GM19238 (cell line): ENCODE measurements at regions not wholly inside any gene's neighbourhood (a gene's known extent, or its start where the extent isn't known, plus 50 kb on each side); places are given as distances from the start of the nearest gene placed in this dataset.
"Not testable (repeated sequence)": the region's sequence is repeated elsewhere in the genome, so short reads cannot be mapped to it uniquely, and the experiment has no call there.

ENCODE experiments used
- DNase-seq: peaks from one replicate; pipeline ENCODE4 v3.0.0; 2011; ENCODE audit warnings: low spot score; ENCODE audit not compliant: insufficient read length

- DNase-seq: no peak
Measured at GRCh38 chr7:156515911-156516790, 124.4 kb upstream of the RNF32 start.

GRCh38 chr7:156514851-156515250 is 125.7 kb upstream of the RNF32 start:
- no peak for DNase-seq

DNA sequence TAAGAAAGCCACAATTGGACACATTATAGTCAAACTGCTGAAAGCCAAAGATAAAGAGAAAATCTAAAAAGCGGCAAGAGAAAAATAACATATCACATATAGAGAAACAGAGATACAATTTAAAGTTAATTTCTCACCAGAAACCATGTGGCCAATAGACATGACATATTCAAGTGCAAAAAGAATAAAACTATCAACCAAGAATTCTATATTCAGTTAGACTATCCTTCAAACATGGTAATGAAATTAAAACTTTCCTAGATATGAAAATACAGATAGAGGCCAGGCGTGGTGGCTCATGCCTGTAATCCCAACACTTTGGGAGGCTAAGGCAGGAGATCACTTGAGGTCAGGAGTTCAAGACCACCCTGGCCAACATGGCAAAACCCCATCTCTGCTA is 129.1 kb upstream of the RNF32 start:
- no peak for DNase-seq

DNA sequence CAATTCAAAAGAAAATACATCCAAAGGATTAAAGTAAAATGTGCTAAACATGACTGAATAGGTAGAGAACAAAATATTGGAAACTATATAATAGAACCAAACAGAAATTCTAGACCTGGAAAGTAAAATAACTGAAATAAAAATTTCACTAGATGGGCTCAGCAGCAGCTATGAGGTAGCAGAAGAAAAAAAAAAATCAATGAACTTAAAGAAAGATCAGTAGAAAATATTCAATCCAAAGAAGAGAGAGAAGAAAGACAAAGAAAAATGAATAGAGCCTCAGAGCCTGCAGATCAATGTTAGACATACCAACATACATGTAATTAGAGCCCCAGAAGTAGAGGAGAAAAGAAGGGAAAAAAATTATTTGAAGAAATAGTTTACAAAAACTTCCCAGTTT is 129.6 kb upstream of the RNF32 start:
- no peak for DNase-seq

GRCh38 chr7:156509216-156509615 is 131.4 kb upstream of the RNF32 start:
- DNase-seq: no peak

- no peak for DNase-seq
Measured at GRCh38 chr7:156505876-156506275, 134.7 kb upstream of the RNF32 start.

- no peak for DNase-seq
Measured at GRCh38 chr7:156504687-156505545, 135.7 kb upstream of the RNF32 start.

- no peak for DNase-seq
Measured at GRCh38 chr7:156504006-156504405, 136.6 kb upstream of the RNF32 start.

GRCh38 chr7:156503196-156503595 is 137.4 kb upstream of the RNF32 start:
- DNase-seq: no peak

GRCh38 chr7:156501815-156502214 is 138.8 kb upstream of the RNF32 start:
- DNase-seq: not testable (repeated sequence)

DNA sequence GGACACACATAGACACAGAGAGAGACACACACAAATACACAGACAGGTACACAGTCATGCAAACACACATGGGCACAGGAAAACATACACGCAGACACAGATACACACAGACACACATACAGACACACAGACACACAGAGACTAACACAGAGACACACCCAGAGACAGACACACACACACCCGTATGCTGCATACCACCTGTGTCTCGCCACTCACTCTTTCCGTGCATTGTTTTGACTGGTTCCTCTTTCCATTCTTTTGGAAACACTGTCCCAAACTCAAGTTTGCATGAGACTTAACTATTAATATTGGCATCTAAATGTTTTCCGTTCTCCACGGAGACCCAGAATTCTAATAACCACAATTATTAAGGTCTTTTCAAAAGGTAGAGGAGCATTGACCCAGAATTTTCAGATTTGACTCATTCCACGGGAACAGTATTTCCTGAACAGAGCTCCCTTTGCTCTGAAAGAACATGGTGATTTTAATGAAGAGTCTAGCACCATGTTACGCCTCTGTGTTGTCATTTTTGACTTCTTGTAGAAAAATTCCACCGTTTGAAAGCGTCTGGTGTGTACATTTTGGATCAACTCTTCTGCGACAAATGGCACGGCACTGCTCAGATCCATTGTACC is 141.2 kb upstream of the RNF32 start:
- DNase-seq: no peak

DNA sequence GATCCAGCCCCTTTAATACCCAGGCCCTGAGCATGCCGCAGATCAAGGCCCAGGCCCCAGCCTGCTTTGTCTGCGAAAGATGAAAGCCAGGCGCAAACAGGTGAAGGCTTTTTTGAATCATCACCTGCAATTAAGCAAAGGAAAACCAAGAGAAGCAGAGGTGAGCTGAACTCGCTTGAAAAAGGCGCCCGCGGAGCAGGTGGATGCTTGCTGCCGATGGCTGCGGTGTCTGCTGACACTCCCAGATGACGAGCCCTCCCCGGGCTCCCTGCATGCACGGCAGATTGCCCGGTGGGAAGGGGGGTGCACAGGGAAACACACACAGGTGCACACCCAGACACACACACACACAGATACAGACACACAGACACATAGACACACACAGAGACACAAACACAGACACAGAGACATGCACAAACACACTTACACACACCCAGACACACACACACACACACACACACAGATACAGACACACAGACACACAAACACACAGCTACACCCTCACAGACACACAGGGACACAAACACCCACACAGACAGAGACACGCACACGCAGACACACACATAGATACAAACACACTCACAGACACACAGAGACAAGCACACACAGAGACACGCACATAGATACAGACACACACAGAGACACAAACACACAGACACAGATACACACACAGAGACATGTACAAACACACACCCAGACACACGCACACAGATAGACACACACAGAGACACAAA is 142.6 kb upstream of the RNF32 start:
- no peak for DNase-seq

GRCh38 chr7:156496865-156497264 is 143.7 kb upstream of the RNF32 start:
- DNase-seq: no peak

GRCh38 chr7:156496363-156496769 is 144.2 kb upstream of the RNF32 start:
- DNase-seq: no peak

DNA sequence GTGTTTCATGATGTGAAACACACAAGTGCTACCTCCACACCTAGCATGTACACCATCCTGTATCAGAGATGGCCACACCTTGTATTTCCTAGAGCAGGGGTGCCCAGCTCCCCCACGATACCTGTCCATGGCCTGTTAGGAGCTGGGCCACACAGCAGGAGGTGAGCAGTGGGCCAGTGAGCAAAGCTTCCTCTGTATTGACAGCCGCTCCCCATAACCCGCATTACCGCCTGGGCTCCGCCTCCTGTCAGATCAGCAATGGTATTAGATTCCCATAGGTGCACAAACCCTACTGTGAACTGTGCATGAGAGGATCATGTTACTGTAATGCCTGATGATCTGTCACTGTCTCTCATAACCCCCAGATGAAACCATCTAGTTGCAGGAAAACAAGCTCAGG is 145.6 kb upstream of the RNF32 start:
- no peak for DNase-seq

DNA sequence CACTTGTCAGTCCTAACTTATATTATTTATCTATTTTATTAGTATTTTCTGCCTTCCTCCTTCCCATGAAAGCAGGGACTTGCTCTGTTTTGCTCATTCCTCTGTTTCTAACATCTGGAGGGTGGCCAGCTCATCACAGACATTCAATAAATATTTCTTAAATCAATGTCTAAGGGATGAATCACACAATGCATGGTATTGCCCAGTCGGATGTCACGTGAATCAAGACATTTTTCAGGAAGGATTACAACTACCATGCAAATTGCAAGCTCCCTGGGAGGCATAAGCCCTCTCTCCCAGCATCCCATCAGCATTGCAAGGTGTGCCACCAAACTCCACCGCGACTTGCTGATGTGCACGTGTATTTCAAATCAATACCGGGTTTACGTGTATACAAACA is 146.6 kb upstream of the RNF32 start:
- no peak for DNase-seq

GRCh38 chr7:156492170-156492569 is 148.4 kb upstream of the RNF32 start:
- DNase-seq: no peak

DNA sequence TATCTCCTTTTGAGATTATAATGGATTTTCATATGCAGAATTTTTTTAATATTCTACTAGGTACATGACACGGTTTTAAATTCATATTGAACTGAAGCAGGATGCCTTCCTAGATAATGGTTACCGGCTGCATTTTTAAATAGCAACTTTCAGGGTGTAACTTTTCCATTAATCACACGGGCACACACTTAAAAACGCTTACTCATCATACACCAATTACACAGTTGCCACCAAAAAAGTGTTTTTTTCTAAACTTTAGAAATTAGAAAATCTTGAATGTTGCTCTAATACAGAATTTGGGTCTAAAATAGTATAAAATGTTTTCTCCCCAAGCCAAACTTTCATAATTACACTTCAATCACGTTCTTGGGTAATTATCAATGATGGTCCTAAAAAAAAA is 149.1 kb upstream of the RNF32 start:
- DNase-seq: no peak

- DNase-seq: no peak
Measured at GRCh38 chr7:156490021-156490800, 150.4 kb upstream of the RNF32 start.

DNA sequence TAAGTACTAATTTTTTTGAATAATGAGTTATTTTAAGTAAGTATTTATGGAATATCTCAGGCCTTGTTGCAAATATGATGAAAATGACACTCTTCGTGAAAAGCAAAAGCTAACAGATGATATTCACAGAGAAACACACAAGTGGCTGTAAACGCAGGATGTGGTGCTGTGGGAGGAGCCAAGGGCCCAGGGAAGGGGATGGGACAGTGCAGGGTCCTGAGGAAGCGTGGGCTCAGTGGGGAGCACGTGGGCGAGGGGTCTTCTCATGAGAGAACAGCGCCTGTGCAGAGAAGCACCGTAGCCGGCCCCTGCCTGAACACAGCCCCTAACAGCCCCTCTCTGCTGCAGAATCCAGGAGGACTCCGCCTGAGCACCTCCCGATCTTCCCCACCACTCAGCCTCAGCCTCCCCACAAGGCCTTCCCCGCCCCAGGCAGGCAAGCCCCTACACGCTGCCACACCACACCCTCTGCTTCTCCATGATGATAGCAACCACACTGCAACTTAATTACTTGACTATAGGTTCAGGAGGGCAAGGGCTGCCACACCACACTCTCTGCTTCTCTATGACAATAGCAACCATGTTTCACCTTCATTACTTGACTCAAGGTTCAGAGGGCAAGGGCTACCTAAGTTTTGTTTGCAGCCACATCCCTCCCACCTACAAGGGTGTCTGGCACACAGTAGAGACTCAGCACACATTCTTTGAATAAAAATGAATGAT is 152.6 kb upstream of the RNF32 start:
- DNase-seq: no peak
